Loucy (cell line): ENCODE measurements at regions not wholly inside any gene's neighbourhood (a gene's known extent, or its start where the extent isn't known, plus 50 kb on each side); places are given as distances from the start of the nearest gene placed in this dataset.
A peak's percentile ranks its signal among the peaks of the same experiment; 100 is the strongest.

Experiments used
- H2AFZ ChIP-seq: fragments of 200-600 bp; sonication (generic); 2 replicates; pipeline ENCODE4 v1.6.0; 2016; ENCODE audit warnings: antibody characterized with exemption, mild to moderate bottlenecking, low read length, moderate library complexity
- H3F3A ChIP-seq: fragments of 200-600 bp; 2 replicates; pipeline ENCODE4 v1.6.0; 2016; ENCODE audit warnings: antibody characterized with exemption, low read depth, mild to moderate bottlenecking
- H3K27me3 ChIP-seq: fragments of 200-600 bp; sonication (generic); 2 replicates; pipeline ENCODE4 v1.6.1; 2014; ENCODE audit warnings: low read length, mild to moderate bottlenecking; ENCODE audit not compliant: insufficient read depth, poor library complexity, severe bottlenecking
- H3K36me3 ChIP-seq: fragments of 200-600 bp; sonication (generic); 2 replicates; pipeline ENCODE4 v1.6.1; 2016; ENCODE audit warnings: low read length; ENCODE audit not compliant: insufficient read depth
- H3K4me1 ChIP-seq: fragments of 200-600 bp; sonication (generic); 2 replicates; pipeline ENCODE4 v1.5.1; 2014; ENCODE audit warnings: low read length, mild to moderate bottlenecking; ENCODE audit not compliant: insufficient read depth, poor library complexity, severe bottlenecking
- H3K4me2 ChIP-seq: fragments of 200-600 bp; sonication (generic); 2 replicates; pipeline ENCODE4 v1.6.0; 2014; ENCODE audit warnings: antibody characterized with exemption, low read length, low read depth, mild to moderate bottlenecking; ENCODE audit not compliant: poor library complexity, severe bottlenecking
- H3K4me3 ChIP-seq: fragments of 200-600 bp; sonication (generic); 2 replicates; pipeline ENCODE4 v1.5.1; 2014; ENCODE audit warnings: low read length, mild to moderate bottlenecking, mixed read lengths; ENCODE audit not compliant: poor library complexity, severe bottlenecking
- H3K79me2 ChIP-seq: fragments of 200-600 bp; sonication (generic); 2 replicates; pipeline ENCODE4 v1.6.1; 2014; ENCODE audit warnings: low read length; ENCODE audit not compliant: insufficient read depth
- H3K9ac ChIP-seq: fragments of 200-600 bp; sonication (generic); 2 replicates; pipeline ENCODE4 v1.6.0; 2014; ENCODE audit warnings: mild to moderate bottlenecking, low read depth, low read length, moderate library complexity; ENCODE audit not compliant: poor library complexity, severe bottlenecking
- H3K9me2 ChIP-seq: fragments of 200-600 bp; sonication (generic); replicated peaks from 2 replicates; pipeline ENCODE4 v1.6.1; 2016; ENCODE audit warnings: low read depth, low read length, mixed read lengths
- H3K9me3 ChIP-seq: fragments of 200-600 bp; sonication (generic); 2 replicates; pipeline ENCODE4 v1.6.1; 2014; ENCODE audit warnings: mild to moderate bottlenecking, antibody characterized with exemption, low read length, low read depth; ENCODE audit not compliant: insufficient read depth
- H4K20me1 ChIP-seq: fragments of 200-600 bp; sonication (generic); 2 replicates; pipeline ENCODE4 v1.6.0; 2014; ENCODE audit warnings: antibody characterized with exemption, low read length, mild to moderate bottlenecking; ENCODE audit not compliant: insufficient read depth, poor library complexity, severe bottlenecking
- EZH2phosphoT487 ChIP-seq: fragments of 200-600 bp; IDR thresholded peaks from 2 replicates; pipeline ENCODE4 v1.6.1; 2018; ENCODE audit warnings: antibody characterized with exemption, mild to moderate bottlenecking, moderate library complexity, borderline replicate concordance
- TF ChIP-seq, protein P1 (sequence below): fragments of 200-600 bp; sonication (generic); conservative IDR thresholded peaks from 2 replicates; pipeline ENCODE4 v1.5.1; 2014; ENCODE audit warnings: mild to moderate bottlenecking, antibody characterized with exemption, low read length

GRCh38 chr4:12042818-12043217, 614.1 kb upstream of the HS3ST1 start:
- Histone ChIP-seq H3K36me3 (no peaks in the 10 kb centered on the region), H2AFZ (no peak overlapping the region), H3K27me3 (no peaks in the 10 kb centered on the region), H3F3A (no peaks in the 10 kb centered on the region), H3K9me2 (no peaks in the 10 kb centered on the region), H3K4me2 (no peak overlapping the region), H4K20me1 (no peaks in the 10 kb centered on the region), H3K4me1 (no peaks in the 10 kb centered on the region), H3K79me2 (no peaks in the 10 kb centered on the region), H3K9ac (no peak overlapping the region), H3K9me3 (no peaks in the 10 kb centered on the region), H3K4me3 (no peak overlapping the region)
- TF ChIP-seq EZH2phosphoT487: no peak
- TF ChIP-seq, protein P1, sequence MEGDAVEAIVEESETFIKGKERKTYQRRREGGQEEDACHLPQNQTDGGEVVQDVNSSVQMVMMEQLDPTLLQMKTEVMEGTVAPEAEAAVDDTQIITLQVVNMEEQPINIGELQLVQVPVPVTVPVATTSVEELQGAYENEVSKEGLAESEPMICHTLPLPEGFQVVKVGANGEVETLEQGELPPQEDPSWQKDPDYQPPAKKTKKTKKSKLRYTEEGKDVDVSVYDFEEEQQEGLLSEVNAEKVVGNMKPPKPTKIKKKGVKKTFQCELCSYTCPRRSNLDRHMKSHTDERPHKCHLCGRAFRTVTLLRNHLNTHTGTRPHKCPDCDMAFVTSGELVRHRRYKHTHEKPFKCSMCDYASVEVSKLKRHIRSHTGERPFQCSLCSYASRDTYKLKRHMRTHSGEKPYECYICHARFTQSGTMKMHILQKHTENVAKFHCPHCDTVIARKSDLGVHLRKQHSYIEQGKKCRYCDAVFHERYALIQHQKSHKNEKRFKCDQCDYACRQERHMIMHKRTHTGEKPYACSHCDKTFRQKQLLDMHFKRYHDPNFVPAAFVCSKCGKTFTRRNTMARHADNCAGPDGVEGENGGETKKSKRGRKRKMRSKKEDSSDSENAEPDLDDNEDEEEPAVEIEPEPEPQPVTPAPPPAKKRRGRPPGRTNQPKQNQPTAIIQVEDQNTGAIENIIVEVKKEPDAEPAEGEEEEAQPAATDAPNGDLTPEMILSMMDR: no peak

GRCh38 chr4:12041828-12042227, 613.1 kb upstream of the HS3ST1 start:
- no peaks in the 10 kb centered on the region for H3K9me2 ChIP-seq
- H3K4me2 ChIP-seq: no peak overlapping the region
- no peaks in the 10 kb centered on the region for H3K4me1 ChIP-seq
- TF ChIP-seq, protein P1: peak; percentile 46
- no peak for TF ChIP-seq EZH2phosphoT487
- no peaks in the 10 kb centered on the region for H3K27me3 ChIP-seq
- no peaks in the 10 kb centered on the region for H3F3A ChIP-seq
- no peak overlapping the region for H2AFZ ChIP-seq
- no peak overlapping the region for H3K9ac ChIP-seq
- H3K36me3 ChIP-seq: no peaks in the 10 kb centered on the region
- no peaks in the 10 kb centered on the region for H4K20me1 ChIP-seq
- H3K9me3 ChIP-seq: no peaks in the 10 kb centered on the region
- H3K79me2 ChIP-seq: no peaks in the 10 kb centered on the region
- no peak overlapping the region for H3K4me3 ChIP-seq

- Histone ChIP-seq H3K9me2 (no peaks in the 10 kb centered on the region), H3F3A (no peaks in the 10 kb centered on the region), H3K4me1 (no peaks in the 10 kb centered on the region), H3K4me2 (no peak overlapping the region), H3K36me3 (no peaks in the 10 kb centered on the region), H2AFZ (no peak overlapping the region), H3K79me2 (no peaks in the 10 kb centered on the region), H3K4me3 (no peak overlapping the region), H3K27me3 (no peaks in the 10 kb centered on the region), H4K20me1 (no peaks in the 10 kb centered on the region), H3K9me3 (no peaks in the 10 kb centered on the region), H3K9ac (no peak overlapping the region)
- TF ChIP-seq EZH2phosphoT487: no peak
- TF ChIP-seq, protein P1: no peak
These were observed 607.8 kb upstream of the HS3ST1 start for GRCh38 chr4:12036450-12036849.
